Right atrium auricular region (tissue), 2 donors: ENCODE measurements at regions not wholly inside any gene's neighbourhood (a gene's known extent, or its start where the extent isn't known, plus 50 kb on each side); places are given as distances from the start of the nearest gene placed in this dataset.

Experiments used
- DNase-seq: peaks from one replicate; pipeline ENCODE4 v3.0.0-alpha.2; 2019; ENCODE audit warnings: low spot score
- H3K27ac ChIP-seq, 2 donors: fragments of 200-600 bp; sonication (generic); 1 replicate in 1 of 2; 2 replicates in 1 of 2; pipeline ENCODE4 v1.5.1; 2016 to 2019
- H3K27me3 ChIP-seq, 2 donors: fragments of 200-600 bp; sonication (generic); one replicate each; pipeline versions ENCODE4 v1.5.1 to v1.6.0; 2017 to 2019
- H3K36me3 ChIP-seq: fragments of 200-600 bp; sonication (generic); one replicate; pipeline ENCODE4 v1.5.1; 2016
- H3K4me1 ChIP-seq, 2 donors: fragments of 200-600 bp; sonication (generic); one replicate each; pipeline versions ENCODE4 v1.5.1 to v1.6.0; 2017 to 2019
- H3K4me3 ChIP-seq, 2 donors: fragments of 200-600 bp; sonication (generic); 1 replicate in 1 of 2; 2 replicates in 1 of 2; pipeline ENCODE4 v1.5.1; 2017 to 2019; ENCODE audit warnings: mild to moderate bottlenecking in 1 of 2, moderate library complexity in 1 of 2
- H3K9me3 ChIP-seq, 2 donors: fragments of 200-600 bp; sonication (generic); one replicate each; pipeline ENCODE4 v1.5.1; 2019
- CTCF ChIP-seq, 2 donors: fragments of 200-600 bp; sonication (generic); IDR thresholded peaks; one replicate each; pipeline ENCODE4 v1.5.1; 2019; ENCODE audit warnings: antibody characterized with exemption in 2 of 2

GRCh38 chr1:82792151-82792550, 991.4 kb downstream of the ADGRL2 start:
- Histone ChIP-seq H3K4me3 (no peak overlapping the region), H3K27ac (no peak overlapping the region), H3K27me3 (no peaks in the 10 kb centered on the region), H3K4me1 (no peaks in the 10 kb centered on the region), H3K36me3 (no peaks in the 10 kb centered on the region), H3K9me3 (peaks cover 0 to 14% of the 10 kb centered on the region in 2 donors)
- no peak for DNase-seq
- TF ChIP-seq CTCF (IDR thresholded peaks at IDR 0.05), result no peak

- H3K4me3 ChIP-seq, result no peak overlapping the region
- H3K27me3 ChIP-seq, result no peaks in the 10 kb centered on the region
- no peaks in the 10 kb centered on the region for H3K4me1 ChIP-seq
- H3K27ac ChIP-seq, result no peak overlapping the region
- H3K9me3 ChIP-seq, result peaks cover 0 to 14% of the 10 kb centered on the region in 2 donors
- no peak for TF ChIP-seq CTCF (IDR thresholded peaks at IDR 0.05)
- no peaks in the 10 kb centered on the region for H3K36me3 ChIP-seq
- DNase-seq, result no peak
Observed at GRCh38 chr1:82790556-82790955, 989.8 kb downstream of the ADGRL2 start.

- no peak for DNase-seq
- no peak overlapping the region for H3K27ac ChIP-seq
- H3K36me3 ChIP-seq, result no peaks in the 10 kb centered on the region
- no peaks in the 10 kb centered on the region for H3K4me1 ChIP-seq
- no peaks in the 10 kb centered on the region for H3K27me3 ChIP-seq
- H3K4me3 ChIP-seq, result no peak overlapping the region
- TF ChIP-seq CTCF (IDR thresholded peaks at IDR 0.05), result no peak
- peaks cover 0 to 14% of the 10 kb centered on the region in 2 donors for H3K9me3 ChIP-seq
Observed at GRCh38 chr1:82788660-82789059, 987.9 kb downstream of the ADGRL2 start.

GRCh38 chr1:82788038-82788437, 987.3 kb downstream of the ADGRL2 start:
- no peak overlapping the region for H3K27ac ChIP-seq
- H3K4me3 ChIP-seq, result no peak overlapping the region
- no peaks in the 10 kb centered on the region for H3K27me3 ChIP-seq
- peaks cover 0 to 14% of the 10 kb centered on the region in 2 donors for H3K9me3 ChIP-seq
- no peak for TF ChIP-seq CTCF (IDR thresholded peaks at IDR 0.05)
- no peaks in the 10 kb centered on the region for H3K36me3 ChIP-seq
- no peaks in the 10 kb centered on the region for H3K4me1 ChIP-seq
- no peak for DNase-seq

- H3K27ac ChIP-seq, result no peak overlapping the region
- H3K27me3 ChIP-seq, result no peaks in the 10 kb centered on the region
- TF ChIP-seq CTCF (IDR thresholded peaks at IDR 0.05), result no peak
- no peak for DNase-seq
- H3K4me3 ChIP-seq, result no peak overlapping the region
- no peaks in the 10 kb centered on the region for H3K4me1 ChIP-seq
- peaks cover 0 to 14% of the 10 kb centered on the region in 2 donors for H3K9me3 ChIP-seq
- no peaks in the 10 kb centered on the region for H3K36me3 ChIP-seq
Observed at GRCh38 chr1:82786883-82787282, 986.1 kb downstream of the ADGRL2 start.

- H3K4me3 ChIP-seq, result no peak overlapping the region
- no peak overlapping the region for H3K27ac ChIP-seq
- no peaks in the 10 kb centered on the region for H3K4me1 ChIP-seq
- peaks cover 0 to 4% of the 10 kb centered on the region in 2 donors for H3K9me3 ChIP-seq
- no peaks in the 10 kb centered on the region for H3K27me3 ChIP-seq
- DNase-seq, result no peak
- H3K36me3 ChIP-seq, result no peaks in the 10 kb centered on the region
- TF ChIP-seq CTCF (IDR thresholded peaks at IDR 0.05), result no peak
Observed at GRCh38 chr1:82785268-82785790, 984.6 kb downstream of the ADGRL2 start.
